ENCODE measurements at regions not wholly inside any gene's neighbourhood (a gene's known extent, or its start where the extent isn't known, plus 50 kb on each side); places are given as distances from the start of the nearest gene placed in this dataset.

GRCh38 chr20:12414446-12415274 lies 497.0 kb downstream of the BTBD3 start:
- no peak for TF ChIP-seq CTCF (IDR thresholded peaks at IDR 0.05; ENCODE audit: control extremely low read depth, extremely low read depth, low read depth, missing control alignments)
- POLR2A ChIA-PET, result no interaction called here
- CTCF ChIA-PET, result no interaction called here
- no peak for DNase-seq (ENCODE audit: extremely low spot score)

GRCh38 chr20:12416281-12416680 lies 498.6 kb downstream of the BTBD3 start:
- POLR2A ChIA-PET, result no interaction called here
- no peak for DNase-seq (ENCODE audit: extremely low spot score)

GRCh38 chr20:12433724-12434123 lies 516.0 kb downstream of the BTBD3 start:
- TF ChIP-seq CTCF (IDR thresholded peaks at IDR 0.05; ENCODE audit: control extremely low read depth, extremely low read depth, low read depth, missing control alignments), result no peak
- POLR2A ChIA-PET, result no interaction called here
- CTCF ChIA-PET, result no interaction called here

More at GRCh38 chr20:12416281-12416680, 498.6 kb downstream of the BTBD3 start:
- CTCF ChIA-PET, result no interaction called here
- TF ChIP-seq CTCF (IDR thresholded peaks at IDR 0.05; ENCODE audit: control extremely low read depth, extremely low read depth, low read depth, missing control alignments), result no peak

GRCh38 chr20:12434672-12435071 lies 517.0 kb downstream of the BTBD3 start:
- no peak for DNase-seq (ENCODE audit: extremely low spot score)
- ChIA-PET POLR2A (no interaction called here), CTCF (no interaction called here)
- TF ChIP-seq CTCF (IDR thresholded peaks at IDR 0.05; ENCODE audit: control extremely low read depth, extremely low read depth, low read depth, missing control alignments), result no peak

More at GRCh38 chr20:12433724-12434123, 516.0 kb downstream of the BTBD3 start:
- no peak for DNase-seq (ENCODE audit: extremely low spot score)

GRCh38 chr20:12435268-12435667 lies 517.6 kb downstream of the BTBD3 start:
- ChIA-PET CTCF (no interaction called here), POLR2A (no interaction called here)
- DNase-seq (ENCODE audit: extremely low spot score), result no peak
- TF ChIP-seq CTCF (IDR thresholded peaks at IDR 0.05; ENCODE audit: control extremely low read depth, extremely low read depth, low read depth, missing control alignments), result no peak

GRCh38 chr20:12453711-12454110 lies 536.0 kb downstream of the BTBD3 start:
- no peak for DNase-seq (ENCODE audit: extremely low spot score)
- TF ChIP-seq CTCF (IDR thresholded peaks at IDR 0.05; ENCODE audit: control extremely low read depth, extremely low read depth, low read depth, missing control alignments), result no peak
- ChIA-PET POLR2A (no interaction called here), CTCF (no interaction called here)

Measured in GM10248 (cell line).